ENCODE measurements at regions not wholly inside any gene's neighbourhood (a gene's known extent, or its start where the extent isn't known, plus 50 kb on each side); places are given as distances from the start of the nearest gene placed in this dataset.

DNA sequence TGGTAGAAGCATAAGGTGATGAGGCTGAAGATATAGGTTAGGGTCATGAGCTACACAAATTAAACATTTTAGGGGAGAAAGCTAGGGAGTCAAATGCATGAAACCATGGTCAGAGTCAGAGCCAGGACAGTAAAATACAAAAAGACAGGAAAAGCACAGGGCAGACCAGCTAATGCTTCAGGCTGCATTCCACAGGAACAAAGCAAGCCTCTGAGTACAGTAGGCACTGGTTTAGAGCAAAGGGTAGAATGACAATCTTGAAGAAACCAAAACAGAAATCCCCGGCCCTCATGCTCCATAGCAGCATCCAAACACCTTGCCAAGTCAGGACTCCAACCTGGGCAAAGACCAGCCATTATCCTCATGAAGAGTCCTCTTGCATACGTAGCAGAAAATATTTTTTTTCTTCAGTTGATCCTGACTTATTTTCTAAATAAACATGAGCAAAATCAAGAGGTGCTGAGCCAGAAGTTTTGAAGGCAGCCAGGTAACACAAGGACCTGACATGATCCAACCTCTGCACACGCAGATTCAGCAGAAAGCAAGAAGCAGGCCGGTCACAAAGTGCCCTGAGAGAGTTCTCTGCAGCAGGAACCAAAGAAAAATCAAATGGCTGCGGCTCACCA, 273.1 kb downstream of the TTLL7 start:
- no peak for DNase-seq (ENCODE audit: low spot score)

DNA sequence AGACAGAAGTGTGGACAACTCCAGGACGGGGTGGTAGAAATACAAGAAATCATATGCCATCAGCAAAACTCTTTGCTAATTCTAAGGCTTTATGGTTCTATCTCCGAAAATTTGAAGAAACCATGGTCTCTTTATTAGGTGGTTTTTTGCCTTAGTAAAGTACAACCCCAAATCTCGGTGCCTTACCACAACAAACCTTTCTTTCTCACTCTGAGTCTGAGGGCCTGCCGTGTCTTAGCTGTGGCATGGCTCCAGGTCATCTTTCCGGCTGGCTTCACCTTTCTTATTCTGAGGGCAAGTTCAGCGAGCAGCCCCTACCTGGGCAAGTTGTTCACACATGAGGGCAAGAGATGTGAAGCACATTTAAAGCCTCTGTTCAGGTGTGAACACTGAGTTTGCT, 280.6 kb downstream of the TTLL7 start:
- no peak for DNase-seq (ENCODE audit: low spot score)

DNA sequence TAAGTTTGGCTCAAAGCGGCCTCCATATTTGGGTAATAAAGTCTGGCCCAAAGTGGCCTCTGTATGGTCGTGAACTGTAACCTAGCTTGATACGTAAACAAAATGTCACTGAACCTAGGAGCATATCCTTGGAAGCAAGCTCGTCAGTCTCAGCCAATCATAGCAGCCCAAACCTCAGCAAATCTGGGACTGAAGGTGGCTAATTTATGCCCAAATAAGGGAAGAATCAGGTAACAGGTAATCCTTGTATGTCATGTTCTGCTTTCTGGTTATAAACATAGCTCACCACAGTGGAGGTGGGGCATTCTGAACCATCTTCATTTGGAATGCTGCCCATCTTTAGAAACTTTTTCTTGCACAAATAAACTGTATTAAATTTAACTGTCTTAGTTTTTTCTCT, 281.1 kb downstream of the TTLL7 start:
- DNase-seq (ENCODE audit: low spot score) = no peak

DNA sequence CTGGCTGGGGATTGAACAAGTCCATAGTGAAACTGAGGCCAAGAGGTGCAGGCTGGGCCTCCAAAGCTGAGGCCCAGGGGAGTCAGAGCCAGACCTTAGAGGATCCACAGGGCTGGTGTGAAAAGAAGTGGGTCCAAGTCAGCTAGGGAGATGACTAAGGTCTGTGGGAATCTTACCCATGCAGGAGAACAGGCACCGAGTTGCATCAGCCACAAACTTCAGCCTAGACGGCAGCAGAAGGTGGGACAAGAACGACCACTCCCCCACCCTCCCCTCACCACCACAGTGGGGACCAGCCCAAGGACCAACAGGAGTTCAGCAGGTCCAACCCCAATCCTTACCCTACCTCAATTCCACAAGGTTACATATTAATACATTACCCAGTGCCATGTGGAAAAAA, 282.3 kb downstream of the TTLL7 start:
- DNase-seq (ENCODE audit: low spot score) = no peak

DNA sequence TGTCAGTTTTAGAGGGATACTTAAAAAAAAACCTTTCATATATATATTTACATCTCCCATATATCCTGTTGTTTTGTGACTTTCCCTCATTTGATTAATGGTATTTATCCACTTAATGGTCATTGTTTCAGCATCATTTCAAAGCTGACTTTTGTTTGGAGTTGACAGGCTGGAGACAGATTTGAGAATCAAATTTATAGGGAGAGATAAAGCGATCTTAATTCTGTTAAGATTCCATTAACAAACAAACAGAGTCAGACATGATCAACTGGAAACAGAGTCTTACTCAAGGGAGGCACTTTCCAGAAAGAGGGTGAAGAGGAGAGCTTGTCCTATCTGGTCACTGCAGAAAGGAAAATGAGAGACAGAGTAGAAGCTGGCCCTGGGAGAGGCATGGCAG, 283.4 kb downstream of the TTLL7 start:
- no peak for DNase-seq (ENCODE audit: low spot score)

DNA sequence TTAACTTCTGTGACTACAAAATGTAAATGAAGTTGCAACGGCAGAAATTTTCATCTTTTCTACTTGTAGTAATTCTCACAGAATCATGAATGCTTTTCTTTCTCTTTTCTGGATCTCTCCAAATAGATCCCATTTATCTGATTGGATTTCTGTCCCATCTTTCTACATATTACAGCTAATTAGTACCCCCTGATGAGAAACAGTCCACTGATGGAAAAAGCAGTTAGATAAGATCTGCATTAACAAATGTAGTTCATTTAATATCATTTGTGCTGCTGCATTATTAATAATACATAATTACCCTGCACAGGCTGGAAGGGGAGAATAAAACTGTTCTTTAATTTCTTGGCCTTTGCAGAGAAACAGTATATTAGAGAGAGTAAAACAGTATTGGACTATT, 289.3 kb downstream of the TTLL7 start:
- no peak for DNase-seq (ENCODE audit: low spot score)

DNA sequence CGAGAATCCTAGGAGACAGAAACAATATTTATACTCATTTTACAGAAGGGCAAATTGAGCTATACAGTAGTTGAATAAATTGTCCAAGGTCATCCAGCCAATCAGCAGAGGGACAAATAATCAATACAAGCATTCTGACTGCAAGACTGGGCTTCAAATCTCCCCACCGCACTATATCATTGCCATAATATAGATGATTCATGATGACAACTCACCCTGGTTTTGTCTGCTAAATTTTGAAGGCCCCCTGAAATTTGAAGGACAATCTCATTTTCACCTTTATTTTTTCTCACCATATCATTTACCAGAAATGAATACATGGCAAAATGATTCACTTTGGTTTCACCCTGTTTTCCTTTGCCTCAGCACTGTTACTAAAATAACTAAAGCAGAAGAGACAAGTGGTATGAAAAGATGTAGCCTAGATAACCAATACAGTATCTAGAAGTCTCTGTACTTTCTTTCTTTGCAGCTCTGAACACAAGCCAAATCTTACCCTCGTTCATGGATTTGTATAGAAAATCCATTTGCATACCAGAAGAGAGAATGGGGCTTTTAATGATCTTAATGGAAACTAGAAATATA, 292.5 kb downstream of the TTLL7 start:
- DNase-seq (ENCODE audit: low spot score) = no peak

DNA sequence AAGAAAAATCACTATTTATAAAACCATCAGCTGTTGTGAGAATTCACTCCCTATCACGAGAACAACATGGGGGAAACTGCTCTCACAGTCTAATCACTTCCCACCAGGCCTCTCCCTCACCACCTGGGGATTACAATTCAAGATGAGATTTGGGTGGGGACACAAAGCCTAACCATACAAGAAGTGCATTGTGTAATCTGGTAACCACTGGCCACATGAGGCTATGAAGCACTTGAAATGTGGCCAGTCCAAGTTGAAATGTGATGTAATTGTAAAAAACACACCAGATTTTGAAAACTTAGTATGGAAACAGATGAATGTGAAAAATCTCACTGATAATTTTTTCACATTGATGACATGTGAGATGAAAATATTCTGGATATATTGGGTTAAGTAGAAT, 293.8 kb downstream of the TTLL7 start:
- DNase-seq (ENCODE audit: low spot score) = no peak

DNA sequence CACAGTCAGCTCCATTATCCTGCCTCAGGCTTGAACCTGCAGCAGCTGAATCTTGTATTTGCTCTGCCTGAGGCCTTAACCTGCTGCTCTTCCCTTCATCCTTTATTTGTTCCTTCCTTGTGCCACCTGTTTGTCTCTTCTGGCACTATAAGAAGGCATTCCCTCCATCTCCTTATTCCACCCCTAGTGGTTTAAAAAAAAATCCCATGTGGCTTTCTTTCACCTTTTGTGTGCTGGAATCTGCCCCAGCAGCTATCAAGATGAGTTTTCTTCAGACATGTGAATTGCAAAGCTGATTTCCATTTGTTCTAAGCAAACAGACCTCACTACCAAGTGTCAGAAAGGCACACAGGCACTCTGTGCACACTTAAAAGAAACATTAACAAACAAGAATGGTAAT, 294.6 kb downstream of the TTLL7 start:
- no peak for DNase-seq (ENCODE audit: low spot score)

DNA sequence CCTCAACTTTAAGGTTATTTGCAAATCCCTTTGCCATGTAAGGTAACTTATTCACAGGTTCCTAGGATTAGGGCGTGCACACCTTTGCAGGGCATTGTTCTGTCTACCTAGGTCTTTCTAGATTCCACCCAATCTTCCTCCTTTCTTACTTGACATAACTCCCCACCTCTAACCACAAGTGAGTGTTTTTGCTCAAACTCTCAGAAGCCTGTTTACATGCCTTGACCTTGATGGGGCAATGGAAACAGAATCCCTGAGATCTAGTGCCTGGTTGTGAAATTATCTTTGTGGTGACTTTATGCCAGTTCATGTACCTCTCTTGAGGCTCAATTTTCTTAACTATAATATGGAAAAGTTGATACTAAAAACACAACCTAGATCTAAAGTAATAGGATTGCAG, 296.6 kb downstream of the TTLL7 start:
- DNase-seq (ENCODE audit: low spot score) = no peak

DNA sequence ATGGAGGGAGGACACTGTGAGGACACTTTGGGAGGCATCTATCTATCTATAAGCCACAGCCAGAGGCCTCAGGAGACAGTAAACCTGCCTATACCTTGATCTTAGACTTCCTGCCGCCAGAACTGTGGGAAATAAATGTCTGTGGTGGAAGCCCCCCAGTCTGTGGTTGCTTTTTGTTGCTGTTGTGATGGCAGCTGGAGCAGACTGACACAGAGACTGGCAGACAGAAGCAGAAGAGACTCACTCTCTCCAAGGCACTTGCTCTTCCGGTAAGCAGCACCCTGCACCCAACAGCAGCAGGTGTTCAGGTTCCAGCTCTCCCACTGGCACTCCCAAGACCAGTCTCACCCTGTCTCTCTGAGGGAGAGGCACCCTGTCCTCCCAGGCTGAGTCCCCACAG, 297.6 kb downstream of the TTLL7 start:
- no peak for DNase-seq (ENCODE audit: low spot score)

DNA sequence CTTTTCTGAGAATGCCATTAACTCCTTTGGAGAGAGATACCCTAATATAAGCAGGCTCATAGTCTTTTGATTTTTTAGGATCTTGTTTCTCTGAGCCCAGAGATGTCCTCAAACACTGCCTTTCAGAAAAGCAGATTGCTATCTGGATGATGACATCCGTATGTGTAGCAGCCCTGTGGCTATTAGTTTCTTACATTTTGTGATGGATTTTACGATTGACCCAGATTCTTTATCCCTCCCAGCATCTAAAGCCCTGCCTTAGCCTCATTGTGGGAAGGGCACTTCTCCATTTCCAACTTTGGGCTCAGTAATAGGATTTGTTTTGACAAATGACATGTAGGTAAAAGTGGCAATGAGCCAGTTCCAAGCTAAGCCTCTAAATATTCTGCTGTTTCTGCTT, 300.3 kb downstream of the TTLL7 start:
- DNase-seq (ENCODE audit: low spot score) = no peak

DNA sequence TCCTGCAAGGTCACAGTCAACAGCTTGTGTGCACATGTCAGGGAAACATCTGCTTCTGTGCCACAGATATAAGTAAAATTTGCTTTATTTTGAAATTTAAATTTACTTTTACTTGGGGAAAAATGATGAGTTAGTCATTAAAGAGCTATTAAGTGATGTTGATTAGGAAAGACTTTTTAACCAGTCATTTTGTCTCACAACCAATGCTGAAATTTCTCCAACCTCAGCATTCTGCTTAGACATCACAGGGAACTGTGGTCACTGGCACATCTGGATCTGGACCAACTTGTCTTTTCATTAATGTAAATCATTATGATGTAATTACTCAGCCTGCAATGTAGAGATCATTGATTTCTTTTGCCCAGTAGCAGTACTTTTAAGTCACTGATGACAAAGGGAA, 301.0 kb downstream of the TTLL7 start:
- no peak for DNase-seq (ENCODE audit: low spot score)

DNA sequence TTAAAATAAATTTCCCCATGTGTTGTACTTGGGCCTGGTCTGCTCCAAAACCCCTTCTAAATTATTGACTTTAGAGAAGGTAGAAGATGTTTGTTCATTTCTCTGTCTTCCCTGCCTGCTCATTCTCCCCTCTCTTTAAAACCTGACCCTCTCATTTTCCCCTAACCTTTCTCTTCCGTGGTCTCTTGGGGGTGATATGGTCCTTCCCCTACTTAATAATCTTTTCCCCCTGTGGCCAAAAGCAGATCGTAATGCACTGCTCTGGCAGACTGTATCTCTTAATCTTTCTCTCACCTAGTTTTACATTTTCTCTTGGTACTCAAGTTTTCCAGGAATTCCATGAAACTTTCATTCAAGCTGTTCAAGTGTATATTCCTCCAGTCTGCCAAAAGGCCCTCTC, 301.7 kb downstream of the TTLL7 start:
- DNase-seq (ENCODE audit: low spot score) = no peak

DNA sequence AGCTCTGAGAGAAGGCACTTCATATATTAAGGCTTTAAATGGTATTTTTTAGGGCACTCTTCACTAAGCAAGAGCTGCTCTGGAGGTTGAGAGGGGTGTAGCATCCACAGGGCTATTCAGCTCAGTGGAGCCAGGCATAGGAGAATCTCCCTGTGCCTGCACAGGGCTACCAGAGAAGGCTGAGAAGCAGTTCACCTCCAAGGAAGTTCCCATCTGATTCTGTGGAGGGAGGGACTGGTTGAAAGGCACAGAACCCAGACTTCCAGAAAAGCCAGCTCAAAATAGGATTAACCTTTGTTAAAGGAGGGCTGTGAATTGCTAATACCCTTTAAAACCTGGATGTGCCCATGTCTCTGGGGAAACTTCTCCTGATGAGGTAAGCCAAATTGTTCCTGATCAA, 304.5 kb downstream of the TTLL7 start:
- no peak for DNase-seq (ENCODE audit: low spot score)

DNA sequence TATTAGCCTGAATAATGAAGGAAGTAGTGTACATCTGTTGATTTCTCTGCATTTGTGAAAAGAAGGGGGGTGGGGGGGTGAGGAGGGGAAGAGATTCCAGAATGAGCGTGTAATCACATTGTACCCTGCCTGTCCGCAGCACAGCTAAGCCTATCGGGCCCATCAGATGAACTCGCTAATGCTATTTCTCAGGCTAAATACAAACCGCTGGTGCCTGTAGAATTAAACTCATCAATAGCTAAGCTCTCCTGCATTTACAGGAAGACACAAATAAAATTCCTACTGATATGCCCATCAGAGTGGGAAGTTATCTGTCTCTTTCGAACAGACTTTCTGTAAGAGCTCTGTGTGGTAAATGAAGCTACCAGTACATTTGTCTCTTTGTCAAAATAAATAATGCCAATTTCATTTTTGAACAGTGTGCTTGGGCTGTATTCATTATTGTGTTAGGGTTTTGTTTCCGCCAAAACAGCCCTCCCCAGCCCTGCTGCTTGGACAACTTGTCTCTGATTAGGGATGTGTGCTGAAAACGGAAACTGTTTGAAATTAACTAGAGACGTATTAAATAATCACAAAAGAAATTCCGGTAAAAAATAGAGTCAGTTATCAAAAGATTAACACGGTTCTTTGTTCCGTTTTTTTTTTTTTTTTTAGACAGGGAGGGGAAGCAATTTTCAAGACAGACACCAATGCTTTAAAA, 305.4 kb downstream of the TTLL7 start:
- DNase-seq (ENCODE audit: low spot score) = no peak

DNA sequence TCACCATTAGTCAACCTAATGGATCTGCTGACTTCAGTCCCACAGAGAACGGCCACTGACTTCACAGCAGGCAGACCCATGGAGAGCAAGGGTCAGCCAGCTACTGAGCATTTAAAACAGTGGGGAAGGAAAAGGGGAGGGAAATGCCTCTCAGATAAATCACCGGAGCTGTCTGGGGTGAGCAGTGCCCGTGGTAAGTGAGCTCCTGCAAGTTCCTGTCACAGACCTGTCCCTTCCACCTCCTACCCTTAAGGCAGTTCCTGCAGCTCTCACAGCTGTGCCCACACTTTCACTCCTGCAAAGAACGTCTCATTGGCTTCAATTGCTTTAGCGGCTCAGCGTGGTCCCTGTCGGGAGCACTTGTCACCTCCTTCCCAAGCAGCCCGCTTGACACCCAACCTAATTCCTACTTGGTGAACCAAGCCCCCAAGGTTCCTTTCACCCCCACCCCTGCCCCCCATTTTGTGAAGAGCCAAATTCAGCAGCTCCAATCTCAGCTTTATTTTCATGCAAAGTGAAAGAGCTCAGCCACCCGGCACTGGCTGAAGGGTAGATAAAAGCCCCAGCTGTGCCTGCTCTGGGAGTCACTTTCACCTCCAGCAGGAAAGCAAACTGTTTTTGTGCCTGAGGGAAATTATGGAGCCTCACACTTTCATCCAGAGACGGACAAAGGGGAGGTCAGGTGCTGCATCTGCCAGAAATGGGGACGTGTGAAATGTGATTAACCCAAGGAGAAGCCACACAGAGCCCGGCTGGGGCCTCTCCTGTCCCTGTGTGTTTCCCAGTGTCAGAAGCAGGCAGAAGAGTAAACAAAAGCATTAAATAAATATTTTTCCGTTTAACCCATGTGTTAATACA, 306.2 kb downstream of the TTLL7 start:
- no peak for DNase-seq (ENCODE audit: low spot score)

DNA sequence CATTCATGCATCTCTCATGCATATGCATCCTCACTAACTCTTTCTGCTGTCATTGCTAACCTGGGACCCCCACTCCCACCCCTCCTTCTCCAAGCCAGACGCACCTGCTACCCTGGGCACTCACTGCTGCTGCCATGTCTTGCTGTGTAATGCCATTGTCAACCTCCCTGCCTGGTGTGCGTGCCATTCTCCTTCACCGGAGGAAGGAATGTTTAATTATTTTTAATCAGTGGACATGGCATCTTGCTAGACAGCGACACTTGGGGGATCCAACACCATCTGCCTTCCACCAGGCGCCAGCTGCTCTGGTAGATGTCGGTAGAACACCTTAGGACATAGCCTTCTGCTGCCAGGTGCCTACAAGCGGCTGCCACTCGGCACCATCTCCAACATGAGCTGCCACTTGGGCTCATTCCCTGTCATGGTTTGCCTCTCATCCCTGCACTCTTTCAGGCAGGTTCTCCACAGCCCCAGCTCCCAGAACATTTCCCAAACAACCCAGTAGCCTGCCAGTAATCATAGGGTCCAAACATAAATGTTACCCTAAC, 306.9 kb downstream of the TTLL7 start:
- DNase-seq (ENCODE audit: low spot score) = no peak

DNA sequence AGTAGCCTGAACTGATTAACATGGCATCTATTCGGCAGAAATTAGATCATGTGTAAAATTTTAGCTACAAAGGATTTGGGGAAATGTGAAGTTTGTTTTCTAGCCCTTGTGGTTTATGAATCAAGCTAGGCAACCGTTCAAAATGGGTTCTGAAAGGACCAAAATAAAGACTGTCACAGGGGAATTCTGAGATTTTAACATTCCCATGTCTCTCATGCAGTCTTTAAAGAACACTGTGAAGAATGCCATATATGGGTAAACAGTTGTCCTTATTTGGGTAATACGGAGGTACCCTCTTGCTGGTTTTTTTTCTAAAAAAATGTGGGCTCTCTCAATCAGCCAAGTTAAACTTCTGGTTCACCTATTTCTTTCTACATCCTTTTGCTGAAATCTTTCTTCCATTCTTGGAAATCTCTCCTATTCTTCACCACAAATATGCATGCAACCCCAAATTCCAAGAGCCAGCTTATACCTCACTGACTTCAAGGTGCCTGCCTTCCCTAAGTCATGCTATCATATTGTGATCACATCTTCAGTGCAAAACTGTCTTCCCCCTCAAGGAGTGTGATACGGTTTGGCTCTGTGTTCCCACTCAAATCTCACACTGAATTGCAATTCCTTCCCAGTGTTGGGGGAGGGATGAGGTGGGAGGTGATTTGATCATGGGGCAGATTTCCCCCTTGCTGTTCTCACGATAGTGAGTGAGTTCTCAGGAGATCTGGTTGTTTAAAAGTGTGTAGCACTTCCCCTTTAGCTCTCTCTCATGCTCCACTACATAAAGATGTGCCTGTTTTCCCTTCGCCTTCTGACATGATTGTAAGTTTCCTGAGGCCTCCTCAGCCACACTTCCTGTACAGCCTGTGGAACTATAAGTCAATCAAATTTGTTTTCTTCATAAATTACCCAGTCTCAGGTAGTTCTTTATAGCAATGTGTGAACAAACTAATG, 308.7 kb downstream of the TTLL7 start:
- no peak for DNase-seq (ENCODE audit: low spot score)

DNA sequence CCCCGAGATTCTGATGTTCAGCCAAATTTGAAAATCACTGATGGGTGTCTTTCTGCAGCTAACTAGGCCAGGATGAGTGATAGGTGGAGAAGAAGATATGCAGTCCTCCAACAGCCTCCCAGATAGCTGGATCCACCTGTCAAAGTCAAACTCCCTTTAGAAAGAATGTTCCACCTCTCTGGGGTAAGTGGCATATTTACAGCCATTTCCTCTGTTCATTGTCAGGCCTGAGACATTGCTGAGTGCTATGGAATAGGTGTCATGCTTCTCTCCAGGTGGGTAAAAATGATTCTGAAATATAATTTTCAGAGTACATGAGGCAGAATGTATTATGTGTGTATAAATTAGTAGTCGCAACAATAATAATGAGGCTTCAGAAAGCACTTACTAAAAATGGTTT, 316.8 kb downstream of the TTLL7 start:
- no peak for DNase-seq (ENCODE audit: low spot score)

DNA sequence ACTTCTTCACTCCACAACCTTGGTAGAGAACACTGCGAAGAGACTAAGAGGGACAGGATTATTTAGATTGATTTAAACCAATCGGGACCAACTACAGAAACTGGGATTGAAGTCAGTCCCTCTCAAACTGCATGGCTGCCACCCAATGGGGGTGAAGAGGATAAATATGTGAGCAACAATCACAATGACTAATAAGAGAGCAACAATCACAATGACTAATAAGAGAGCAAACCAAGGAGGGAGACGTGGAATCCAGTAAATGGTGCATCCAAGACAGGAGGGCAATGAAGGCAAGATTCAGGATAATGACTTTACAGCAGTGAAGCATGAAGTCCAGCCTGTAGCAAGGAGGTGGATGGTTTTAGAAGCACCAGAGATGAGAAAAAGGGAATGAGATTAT, 322.8 kb downstream of the TTLL7 start:
- no peak for DNase-seq (ENCODE audit: low spot score)

DNA sequence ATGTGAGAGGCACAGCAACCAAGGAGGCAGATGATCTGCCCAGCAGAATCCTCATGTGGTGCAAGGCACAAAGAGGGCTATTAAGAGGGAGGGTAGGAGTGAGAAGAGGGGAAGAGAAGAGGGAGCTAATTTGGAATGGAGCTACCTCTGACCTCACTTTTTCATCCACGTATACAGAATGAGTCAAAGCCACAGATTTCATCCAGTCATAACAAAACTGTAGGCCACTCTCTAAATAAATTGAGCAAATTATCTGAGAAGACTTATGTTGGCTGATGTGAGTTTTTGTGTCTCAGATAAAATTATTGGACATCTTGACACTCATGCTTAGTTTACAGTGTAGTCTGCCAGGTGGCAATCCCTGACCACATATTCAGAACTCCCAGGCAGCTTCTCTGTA, 325.6 kb downstream of the TTLL7 start:
- no peak for DNase-seq (ENCODE audit: low spot score)
